ENCODE measurements at regions not wholly inside any gene's neighbourhood (a gene's known extent, or its start where the extent isn't known, plus 50 kb on each side); places are given as distances from the start of the nearest gene placed in this dataset.
A peak's percentile ranks its signal among the peaks of the same experiment; 100 is the strongest.

DNA sequence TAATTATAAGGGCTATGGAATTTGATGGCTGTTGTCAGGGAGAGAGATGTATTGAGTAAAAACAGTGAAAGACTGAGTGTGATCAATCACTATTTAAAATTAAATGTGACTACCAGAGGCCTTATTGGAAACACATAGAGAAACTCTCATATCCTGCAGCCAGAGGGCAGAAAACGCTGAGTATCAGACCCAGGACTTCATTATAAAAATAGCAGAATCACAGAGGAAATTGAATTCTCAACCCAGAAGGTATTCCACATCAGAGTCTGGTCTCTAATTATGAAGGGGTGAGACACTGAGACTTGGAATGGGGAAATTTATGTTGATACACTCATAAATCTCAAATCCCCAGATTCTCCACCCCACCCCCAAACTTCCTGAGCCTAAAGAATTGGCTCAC is 69.5 kb upstream of the IL6 start:
- DNase-seq: no peak

DNA sequence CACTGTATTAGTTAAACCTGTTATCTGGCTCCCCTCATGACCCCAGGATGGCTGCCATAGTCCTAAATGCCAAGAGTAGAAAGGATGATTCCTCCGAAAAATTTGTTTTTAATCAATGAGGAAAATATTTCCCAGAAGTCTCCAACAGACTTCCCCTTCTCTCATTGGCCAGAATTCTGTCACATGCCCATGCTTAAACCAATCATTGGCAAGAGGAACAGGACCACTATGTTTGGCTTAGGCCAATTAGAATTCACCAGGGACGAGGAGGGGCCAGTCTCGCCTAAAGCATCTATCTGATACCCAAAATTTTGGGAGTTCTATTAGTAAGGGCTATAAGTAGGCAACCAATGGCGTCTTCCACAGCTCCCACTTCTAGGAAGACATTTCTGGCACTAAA is 71.2 kb upstream of the IL6 start:
- DNase-seq: no peak

DNA sequence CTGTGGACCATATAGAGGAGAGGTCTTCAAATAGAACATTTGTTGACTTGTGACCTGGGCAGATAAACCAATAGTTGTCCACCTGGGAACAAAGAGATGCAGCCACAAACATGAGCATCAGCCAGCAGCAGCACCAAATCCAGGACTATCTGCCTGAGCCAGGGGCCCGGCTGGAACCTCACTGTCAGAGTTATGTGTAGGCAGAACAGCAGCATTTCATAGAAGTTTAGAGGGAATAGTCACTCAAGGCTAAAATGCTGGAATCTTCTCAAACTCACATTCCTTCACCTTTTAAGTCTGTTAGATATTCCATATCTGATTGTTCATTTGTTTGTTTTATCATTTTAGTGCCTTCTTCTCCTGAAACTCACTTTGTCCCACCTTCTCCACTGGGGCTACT is 72.2 kb upstream of the IL6 start:
- no peak for DNase-seq

DNA sequence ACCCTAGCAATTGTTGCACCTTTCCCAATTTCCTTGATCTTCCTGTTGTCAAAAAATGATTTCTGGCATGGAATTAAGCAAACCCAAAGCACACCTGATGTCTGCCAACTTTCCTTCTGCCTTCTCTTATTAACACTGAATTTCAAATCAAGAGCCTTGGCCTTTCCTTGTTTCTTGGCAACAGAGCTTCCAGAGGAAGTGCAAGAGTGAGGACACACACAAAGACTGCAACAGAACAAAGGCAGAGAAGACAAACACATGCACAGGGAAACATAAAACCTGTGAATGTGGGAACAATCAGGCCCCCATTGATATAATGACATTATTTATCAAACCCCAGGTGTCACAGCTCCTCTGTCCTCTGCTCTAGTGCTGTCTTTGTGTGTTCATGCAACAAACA is 73.0 kb upstream of the IL6 start:
- peak; percentile 25 for DNase-seq

DNA sequence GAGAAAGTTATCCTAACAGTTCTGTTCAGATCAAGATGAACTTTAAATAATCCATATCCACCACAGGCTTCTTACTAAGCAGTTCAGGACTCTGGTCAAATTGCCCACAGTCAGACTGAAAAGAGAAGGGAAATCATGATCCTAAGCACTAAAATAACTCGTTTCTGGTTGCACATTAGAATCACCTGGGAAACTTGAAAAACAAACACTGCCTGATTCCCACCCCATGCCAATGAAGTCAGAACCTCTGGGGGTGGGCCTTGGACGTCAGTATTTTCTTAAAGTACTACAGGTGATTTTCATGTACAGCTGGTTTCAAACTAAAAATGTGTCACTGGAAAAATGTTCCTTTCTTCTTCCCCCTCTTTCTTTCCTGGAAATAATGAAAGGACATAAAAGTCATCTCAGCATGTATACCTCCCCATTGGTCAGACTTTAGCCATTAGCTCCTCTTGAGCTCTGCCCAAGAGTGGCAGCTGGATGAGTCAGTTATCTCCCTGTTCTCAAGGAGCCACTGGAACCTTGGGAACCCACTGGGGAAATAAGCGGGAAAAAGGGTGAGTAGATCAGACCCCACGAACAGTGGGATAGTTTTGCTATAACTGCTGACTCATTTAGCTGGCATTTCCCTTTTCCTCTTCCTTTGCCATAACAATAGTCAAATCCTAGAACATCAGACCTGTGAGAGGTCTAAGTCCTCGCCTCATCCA is 75.3 kb upstream of the IL6 start:
- DNase-seq: no peak

DNA sequence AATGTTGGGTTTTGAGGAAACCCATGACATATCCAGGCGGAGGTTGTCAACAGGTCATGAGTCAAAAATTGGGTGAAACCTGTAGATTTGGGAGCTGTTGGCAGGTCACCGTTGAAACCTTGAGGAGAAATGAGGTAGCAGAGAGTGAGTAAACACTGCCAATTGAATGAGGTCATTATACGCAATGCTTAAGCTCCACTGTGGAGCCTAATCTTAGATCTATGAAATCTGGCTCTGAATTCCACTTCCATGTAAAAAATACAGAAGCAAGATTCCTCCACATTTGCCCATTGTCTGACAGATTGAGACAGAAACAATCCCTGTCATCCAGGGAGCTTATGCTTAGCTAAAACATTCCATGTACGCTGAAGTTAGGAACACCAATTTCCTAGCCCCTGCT is 76.0 kb upstream of the IL6 start:
- DNase-seq: no peak

DNA sequence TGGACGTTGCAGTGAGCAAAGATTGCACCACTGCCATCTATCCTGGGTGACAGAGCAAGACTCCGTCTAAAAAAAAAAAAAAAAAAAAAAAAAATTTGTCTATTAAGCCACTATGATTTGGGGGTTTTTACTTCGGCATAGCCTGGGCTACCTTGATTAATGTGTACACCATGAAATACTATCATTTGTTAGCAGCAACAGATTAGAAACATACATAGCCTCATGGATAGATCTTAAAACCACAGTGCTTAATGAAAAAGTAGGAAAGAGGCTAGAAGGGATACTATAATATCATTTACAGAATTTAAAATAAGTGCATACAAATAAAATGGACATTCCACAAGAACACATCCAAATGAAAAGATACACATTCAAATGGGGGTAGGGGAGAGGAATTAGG is 77.3 kb upstream of the IL6 start:
- DNase-seq: no peak

DNA sequence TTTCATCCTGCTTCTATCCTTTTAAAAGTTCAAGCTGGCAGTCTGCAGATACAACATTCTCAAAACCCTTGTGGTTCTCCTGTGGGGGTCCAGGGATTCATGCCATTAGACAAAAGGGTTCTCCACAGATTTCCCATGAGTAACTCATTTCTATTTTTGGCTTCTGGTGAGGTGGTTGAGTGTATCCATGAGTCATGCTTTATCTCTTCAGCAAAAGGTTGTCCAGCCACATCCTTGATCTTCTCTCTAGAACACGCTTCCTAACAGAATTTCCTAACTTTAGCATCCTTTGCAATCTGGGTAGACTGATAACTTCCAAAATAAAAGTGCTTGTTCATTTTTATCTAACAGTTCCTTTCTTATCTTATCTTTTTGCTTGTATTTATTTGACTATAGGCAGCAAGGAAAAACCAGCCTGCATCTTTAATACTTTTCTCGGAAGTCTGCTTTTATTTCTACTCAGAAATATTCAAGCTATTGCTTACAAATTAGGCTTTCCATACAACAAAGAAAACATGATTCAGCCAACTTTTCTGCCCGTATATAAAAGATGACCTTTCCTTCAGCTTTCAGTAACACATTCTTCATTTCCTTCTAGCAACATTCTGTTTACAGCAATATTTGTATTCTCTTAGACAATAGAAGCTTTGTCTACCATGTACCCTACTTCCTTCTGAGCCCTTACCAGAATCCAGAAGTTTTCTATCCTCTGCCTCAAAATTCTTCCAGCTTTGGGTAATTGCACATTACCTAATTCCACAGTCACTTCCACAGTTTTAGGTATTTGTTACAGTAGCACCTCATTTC is 79.3 kb upstream of the IL6 start:
- no peak for DNase-seq

DNA sequence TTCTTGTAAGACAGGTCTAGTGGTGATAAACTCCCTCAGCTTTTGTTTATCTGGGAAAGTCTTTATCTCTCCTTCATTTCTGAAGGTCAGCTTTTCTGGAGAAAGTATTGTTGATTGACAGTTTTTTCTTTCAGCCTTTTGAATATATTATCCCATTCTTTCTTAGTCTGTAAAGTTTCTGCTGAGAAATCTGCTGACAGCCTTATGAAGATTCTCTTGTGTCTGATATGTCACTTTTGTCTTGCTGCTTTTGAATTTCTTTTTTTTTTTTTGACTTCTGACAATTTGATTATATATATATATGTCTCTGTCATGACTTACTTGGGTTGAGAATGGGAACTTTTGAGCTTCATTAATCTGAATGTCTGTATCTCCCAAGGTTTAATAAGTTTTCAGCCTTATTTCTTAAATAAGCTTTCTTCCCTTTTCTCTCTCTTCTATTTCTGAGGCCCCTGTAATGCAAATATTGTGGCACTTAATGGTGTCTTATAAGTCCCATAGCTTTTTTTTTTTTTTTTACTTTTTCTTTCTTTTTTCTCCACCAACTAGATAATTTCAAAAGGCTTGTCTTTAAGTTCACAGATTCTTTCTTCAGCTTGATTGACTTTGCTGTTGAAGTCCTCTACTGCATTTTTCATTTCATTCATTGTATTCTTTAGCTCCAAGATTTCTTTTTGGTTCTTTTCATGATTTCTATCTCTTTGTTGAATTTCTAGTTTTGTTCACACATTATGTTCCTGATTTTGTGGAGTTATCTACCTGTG is 81.4 kb upstream of the IL6 start:
- no peak for DNase-seq

DNA sequence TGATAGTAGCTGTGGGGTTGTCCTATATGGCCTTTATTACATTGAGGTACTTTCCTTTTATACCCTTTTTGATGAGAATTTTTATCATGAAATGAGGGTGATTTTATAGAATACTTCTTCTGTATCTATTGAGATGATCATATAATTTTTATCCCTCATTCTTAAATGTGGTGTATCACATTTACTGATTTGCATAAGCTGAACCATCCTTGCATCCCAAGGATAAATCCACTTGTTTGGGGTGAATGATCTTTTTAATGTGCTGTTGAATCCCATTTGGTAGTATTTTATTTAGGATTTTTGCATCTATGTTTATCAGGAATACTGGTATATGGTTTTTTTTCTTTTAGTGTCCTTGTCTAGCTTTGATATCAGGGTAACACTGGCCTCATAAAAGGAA is 84.5 kb upstream of the IL6 start:
- no peak for DNase-seq

DNA sequence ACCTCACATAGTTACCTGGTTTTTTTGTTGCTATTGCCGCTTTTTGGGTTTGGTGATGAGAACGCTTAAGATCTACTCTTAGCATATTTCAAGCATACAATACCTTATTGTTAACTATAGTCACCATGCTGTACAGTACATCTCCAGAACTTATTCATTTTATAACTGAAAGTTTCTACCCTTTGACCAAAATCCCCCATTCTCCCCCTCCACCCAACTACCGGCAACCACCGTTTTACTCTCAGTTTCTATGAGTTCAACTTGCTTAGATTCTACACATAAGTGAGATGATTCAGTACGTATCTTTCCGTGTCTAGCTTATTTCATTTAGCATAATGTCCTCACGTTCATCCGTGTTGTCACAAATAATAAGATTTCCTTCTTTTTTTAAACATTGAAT is 86.7 kb upstream of the IL6 start:
- no peak for DNase-seq

DNA sequence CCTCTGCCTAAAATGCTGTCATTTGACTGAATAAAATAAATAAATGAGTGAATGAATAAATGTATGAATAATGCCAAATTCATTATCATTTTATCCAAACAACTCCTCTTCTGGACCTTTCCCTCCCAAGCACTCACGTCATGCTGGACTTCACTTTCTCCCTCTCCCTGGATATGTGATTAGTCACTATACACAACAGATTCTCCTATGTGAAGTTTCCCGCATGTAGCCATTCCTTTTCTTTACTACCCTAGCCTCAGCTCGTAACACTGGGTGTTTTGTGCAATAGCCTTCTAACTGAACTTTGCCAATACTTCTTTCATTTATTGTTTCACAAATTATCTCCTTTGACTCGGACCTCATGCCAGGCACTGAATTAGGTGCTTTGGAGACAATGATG is 87.6 kb upstream of the IL6 start:
- DNase-seq: no peak

DNA sequence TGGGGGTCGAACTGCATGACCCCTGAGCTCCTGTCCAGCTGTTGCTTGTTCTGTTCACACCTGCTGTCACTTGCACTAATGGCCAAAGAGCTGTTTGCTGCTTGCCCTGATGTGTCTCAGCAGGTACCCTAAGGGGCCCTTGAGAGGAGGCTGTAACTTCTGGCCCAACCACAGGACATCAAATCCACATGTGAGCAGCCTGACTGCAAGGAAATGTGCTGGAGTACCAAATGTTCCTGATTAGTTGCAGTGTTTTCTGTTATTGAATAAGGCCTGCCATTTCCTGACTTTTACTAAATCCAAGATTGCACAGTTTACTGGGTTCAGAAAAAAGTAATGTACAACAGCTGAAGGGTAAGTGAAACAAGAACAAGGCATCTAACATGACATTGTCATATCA is 91.7 kb upstream of the IL6 start:
- no peak for DNase-seq

DNA sequence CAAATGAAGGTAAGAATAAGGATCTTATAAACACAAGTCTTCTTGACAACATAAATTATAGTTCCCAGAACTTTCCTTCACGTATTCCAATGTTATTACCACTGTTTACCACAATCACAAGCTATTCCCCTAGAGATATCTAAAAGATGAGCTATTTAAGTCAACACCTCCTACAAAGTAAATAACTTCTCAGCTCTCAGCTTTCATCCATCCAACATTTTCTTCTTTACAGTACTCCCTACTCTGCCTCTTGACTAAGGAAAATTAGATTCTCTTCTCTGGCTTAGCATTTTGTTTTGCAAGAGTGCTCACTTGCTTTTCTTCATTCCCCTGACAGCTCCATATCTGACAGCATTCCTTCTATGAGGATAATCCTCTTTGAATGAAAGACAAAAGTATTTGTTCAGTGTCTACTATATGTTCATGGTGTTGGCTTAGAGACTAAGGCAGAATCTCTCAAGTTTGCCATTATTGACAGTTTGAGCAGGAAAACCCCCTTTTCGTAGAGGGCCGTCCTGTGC is 93.0 kb upstream of the IL6 start:
- DNase-seq: no peak

DNA sequence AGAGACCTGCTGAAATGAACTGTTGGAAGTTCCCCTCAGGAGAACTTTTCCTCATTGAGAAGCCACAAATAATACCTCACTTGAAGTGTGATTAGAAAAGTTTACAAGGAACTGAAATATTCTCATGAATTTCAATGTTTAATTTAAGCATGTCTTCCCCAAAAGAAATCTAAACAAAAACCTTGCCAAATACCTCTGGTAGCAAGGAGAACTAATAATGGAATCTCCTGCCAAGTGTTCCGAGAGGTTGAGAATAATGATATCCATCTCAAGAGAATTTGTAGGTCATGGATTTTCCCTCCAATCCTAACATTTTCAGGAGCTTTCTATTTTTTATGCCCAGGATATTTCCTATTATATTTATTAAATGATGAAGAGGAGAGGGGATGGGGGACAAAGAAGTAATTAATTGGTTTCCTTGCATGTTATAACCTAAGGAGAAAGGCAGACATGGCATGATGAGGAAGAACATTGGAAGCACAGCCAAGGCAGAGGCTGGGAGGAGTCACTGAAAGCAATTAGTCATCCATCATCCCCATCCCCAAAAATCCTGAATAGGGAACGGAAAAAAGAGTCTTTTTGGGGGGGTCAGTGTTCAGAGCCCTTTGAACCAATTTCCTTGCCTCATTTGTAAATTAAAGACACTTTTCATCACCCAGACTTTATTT is 93.6 kb upstream of the IL6 start:
- DNase-seq: no peak

DNA sequence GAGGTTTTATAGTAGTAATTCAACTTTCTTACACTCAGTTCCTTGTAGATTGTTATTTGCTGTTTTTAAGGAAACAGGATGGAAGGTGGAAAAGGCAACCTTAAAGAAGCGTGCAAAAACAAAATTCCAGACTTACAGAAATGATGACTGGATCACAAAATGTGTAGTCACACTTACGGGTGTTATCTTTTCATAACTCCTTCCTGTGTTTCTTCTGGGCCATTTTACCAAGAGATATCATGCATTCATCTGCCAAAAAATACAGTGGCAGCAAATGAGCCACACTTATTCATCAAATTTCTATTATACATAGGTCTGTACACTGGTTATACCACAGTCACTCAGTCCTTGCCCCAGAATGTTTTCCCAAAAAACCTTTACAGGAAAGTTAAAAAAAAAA is 94.3 kb upstream of the IL6 start:
- DNase-seq: no peak

DNA sequence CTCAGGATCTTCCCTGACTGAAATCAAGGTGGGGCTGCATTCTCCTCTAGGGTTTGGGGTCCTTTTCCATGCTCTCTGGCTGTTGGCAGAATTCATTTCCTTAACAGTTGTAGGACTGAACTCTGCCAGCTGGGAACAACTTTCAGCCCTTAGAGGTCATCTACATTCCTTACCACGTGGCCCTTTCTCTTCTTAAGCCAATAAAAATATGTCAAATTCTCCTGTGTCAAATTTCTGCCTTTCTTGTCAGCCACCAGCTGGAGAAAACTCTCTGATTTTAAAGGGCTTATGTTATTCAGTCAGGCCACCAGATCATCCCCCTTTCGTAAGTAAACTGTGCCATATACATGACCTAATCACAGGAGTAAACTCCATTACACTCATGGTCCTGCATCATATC is 95.3 kb upstream of the IL6 start:
- DNase-seq: no peak

DNA sequence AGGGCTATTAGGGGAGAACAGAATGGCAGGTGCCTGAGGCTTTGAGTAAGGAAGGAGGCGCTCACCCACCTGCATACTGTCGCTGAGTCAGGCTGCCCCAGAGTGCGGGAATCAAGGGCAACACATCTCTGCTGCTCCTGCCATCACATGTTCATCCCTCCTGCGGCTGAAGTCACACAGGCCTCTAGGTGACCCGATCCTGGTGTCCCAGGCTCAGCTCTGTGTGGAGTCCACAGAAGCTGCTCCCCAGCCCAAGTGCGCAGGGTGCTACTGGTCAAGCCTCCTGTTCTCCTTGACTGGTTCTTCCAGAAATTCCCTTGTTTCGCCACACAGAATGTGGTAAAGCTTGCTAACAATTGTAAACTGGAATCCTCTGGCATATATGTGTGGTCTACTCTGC is 96.9 kb upstream of the IL6 start:
- DNase-seq: no peak

DNA sequence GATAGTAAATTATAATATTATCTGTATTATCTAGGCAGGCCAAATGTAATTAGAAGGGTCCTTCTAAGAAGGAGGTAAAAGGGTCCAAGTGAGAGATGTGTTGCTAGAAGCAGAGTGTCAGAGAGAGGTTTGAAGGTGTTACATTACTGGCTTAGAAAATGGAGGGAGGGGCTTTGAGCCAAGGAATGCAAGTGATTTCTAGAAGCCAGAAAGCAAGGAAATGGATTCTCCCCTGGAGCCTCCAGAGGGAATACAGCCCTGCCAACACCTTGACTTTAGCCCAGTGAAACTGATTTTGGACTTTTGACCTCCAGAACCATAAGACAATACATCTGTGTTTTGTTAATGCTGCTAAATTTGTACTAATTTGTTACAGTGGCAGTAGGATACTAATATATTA is 97.9 kb upstream of the IL6 start:
- DNase-seq: no peak

DNA sequence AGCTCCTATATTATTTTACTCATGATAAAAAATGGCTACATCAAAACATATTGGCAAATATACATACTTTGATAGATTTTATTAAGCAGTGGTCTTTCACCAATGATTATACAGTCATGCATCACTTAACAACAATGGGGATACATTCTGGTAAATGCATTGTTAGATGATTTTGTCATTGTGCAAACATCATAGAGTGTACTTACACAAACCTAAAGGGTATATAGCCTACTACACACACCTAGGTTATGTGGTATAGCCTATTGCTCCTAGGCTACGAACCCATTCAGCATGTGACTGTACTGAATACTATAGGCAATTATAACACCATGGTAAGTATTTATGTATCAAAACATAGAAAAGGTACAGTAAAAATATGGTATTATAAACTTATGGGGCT is 98.9 kb upstream of the IL6 start:
- DNase-seq: peak; percentile 24

DNA sequence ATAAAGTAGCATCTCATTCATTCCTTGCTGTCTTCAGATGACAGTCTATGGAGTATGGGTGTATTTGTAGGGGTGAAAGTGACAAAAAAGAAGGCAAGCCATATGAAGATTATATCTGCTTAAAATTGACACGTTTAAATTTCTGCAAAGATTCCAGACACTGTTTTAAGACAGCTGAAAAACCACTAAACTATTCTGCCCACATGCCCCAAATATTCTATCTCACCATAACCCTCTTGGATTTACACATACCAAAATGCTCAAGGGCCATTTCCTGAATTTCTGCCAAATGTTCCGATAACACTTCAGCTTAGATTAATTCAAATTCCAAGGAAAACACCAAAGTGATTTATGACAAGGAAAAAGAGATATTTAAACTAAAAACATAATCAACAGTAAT is 99.9 kb upstream of the IL6 start:
- no peak for DNase-seq

DNA sequence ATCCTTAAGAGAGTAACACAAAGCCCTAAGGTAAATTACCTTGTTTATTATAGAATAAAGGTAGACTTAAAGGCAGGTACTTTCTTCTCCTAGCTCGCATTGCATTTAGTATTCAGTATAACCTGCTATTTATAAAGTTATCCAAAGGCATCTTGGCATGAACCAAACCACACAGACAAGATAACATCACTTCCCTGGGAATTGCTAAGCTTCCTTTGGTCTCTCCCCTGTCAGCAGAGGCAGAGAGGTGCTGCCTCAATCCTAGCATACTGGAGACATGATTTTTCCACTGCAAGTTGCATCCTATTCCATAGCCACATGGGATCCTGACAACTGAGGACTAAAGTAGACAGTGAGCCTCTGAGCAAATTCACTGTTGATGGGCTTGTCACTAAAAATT is 101.7 kb upstream of the IL6 start:
- no peak for DNase-seq

DNA sequence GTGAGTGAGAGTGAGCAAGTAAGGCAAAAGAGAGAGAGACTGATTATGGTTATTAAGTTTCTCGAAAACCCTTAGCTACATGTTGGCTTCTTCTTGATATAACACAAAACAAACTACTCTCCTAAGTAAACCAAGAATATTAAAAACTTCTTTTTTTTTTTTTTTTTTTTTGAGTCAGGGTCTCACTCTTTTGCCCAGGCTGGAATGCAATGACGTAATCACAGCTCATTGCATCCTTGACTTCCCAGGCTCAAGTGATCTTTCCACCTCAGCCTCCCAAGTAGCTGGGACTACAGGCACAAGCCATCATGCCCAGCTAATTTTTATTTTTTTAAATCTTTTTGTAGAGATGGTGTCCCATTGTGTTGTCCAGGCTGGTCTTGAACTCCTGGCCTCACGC is 102.2 kb upstream of the IL6 start:
- no peak for DNase-seq
